Esophagus squamous epithelium (tissue), 4 donors: ENCODE measurements at regions not wholly inside any gene's neighbourhood (a gene's known extent, or its start where the extent isn't known, plus 50 kb on each side); places are given as distances from the start of the nearest gene placed in this dataset.

Source experiments
- CTCF ChIP-seq, 6 experiments: fragments of 450-650 bp in 4 of 6; fragments of 200-600 bp in 2 of 6; sonication (generic) in 2 of 6; IDR thresholded peaks; one replicate each; pipeline ENCODE4 v1.5.1; 2016 to 2019; ENCODE audit warnings: antibody characterized with exemption in 6 of 6, mild to moderate bottlenecking in 4 of 6, moderate library complexity in 4 of 6
- POLR2A ChIP-seq, 4 donors: fragments of 450-650 bp; IDR thresholded peaks; one replicate each; pipeline ENCODE4 v1.6.1; 2017; ENCODE audit warnings: antibody characterized with exemption in 4 of 4, mild to moderate bottlenecking in 4 of 4, moderate library complexity in 3 of 4

- no peak for TF ChIP-seq CTCF (IDR thresholded peaks at IDR 0.05)
- no peak for TF ChIP-seq POLR2A (IDR thresholded peaks at IDR 0.05)
These were observed 387.9 kb upstream of the TENM3 start for GRCh38 chr4:181855307-181855706.
